Coronary artery (tissue), 2 donors: ENCODE measurements at regions not wholly inside any gene's neighbourhood (a gene's known extent, or its start where the extent isn't known, plus 50 kb on each side); places are given as distances from the start of the nearest gene placed in this dataset.

Experiments used
- DNase-seq: peaks from one replicate; pipeline ENCODE4 v3.0.0-alpha.2; 2017; ENCODE audit warnings: low spot score
- H3K27ac ChIP-seq, 2 donors: fragments of 200-600 bp; sonication (generic); one replicate each; pipeline ENCODE4 v1.5.1; 2016 to 2019
- H3K4me3 ChIP-seq: fragments of 200-600 bp; sonication (generic); 2 replicates; pipeline ENCODE4 v1.5.1; 2016; ENCODE audit warnings: mild to moderate bottlenecking, moderate library complexity
- TF ChIP-seq, protein P1 (sequence below): fragments of 200-600 bp; sonication (generic); IDR thresholded peaks from one replicate; pipeline ENCODE4 v1.5.1; 2019; ENCODE audit warnings: antibody characterized with exemption

DNA sequence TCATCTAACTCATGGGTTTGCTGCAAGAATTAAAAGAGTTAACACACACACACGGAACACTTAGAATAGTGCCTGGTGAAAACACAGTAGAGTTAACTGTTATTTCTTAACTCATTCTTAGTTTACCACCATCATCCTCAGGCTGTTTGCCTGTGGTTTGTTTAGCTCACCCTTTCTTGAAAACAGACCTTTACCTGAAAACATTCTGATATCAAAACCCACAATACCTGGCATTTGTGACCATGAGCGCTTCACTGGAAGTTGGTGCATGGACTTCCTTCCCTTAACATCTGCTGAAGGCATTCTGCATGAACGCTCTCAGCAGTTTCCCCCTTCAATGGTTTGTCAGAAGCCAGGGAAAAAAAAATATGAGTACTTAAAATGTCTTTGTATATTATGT lies 256.0 kb downstream of the ETS1 start:
- Histone ChIP-seq H3K4me3 (no peak overlapping the region), H3K27ac (no peak overlapping the region)
- no peak for DNase-seq
- TF ChIP-seq, protein P1, sequence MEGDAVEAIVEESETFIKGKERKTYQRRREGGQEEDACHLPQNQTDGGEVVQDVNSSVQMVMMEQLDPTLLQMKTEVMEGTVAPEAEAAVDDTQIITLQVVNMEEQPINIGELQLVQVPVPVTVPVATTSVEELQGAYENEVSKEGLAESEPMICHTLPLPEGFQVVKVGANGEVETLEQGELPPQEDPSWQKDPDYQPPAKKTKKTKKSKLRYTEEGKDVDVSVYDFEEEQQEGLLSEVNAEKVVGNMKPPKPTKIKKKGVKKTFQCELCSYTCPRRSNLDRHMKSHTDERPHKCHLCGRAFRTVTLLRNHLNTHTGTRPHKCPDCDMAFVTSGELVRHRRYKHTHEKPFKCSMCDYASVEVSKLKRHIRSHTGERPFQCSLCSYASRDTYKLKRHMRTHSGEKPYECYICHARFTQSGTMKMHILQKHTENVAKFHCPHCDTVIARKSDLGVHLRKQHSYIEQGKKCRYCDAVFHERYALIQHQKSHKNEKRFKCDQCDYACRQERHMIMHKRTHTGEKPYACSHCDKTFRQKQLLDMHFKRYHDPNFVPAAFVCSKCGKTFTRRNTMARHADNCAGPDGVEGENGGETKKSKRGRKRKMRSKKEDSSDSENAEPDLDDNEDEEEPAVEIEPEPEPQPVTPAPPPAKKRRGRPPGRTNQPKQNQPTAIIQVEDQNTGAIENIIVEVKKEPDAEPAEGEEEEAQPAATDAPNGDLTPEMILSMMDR = no peak

GRCh38 chr11:128330203-128330602 lies 257.2 kb downstream of the ETS1 start:
- TF ChIP-seq, protein P1 = no peak
- no peak for DNase-seq
- no peak overlapping the region for H3K4me3 ChIP-seq
- peak overlapping the region in 1 of 2 donors; percentile 15 for H3K27ac ChIP-seq

- Histone ChIP-seq H3K27ac (peak overlapping the region in 1 of 2 donors; percentile 50), H3K4me3 (no peak overlapping the region)
- no peak for DNase-seq
- TF ChIP-seq, protein P1 = no peak
Observed at GRCh38 chr11:128328955-128329551, 258.3 kb downstream of the ETS1 start.

GRCh38 chr11:128327274-128327673 lies 260.1 kb downstream of the ETS1 start:
- DNase-seq = no peak
- TF ChIP-seq, protein P1 = no peak
- no peak overlapping the region for H3K4me3 ChIP-seq
- H3K27ac ChIP-seq = no peak overlapping the region

- TF ChIP-seq, protein P1 = no peak
- Histone ChIP-seq H3K4me3 (no peak overlapping the region), H3K27ac (no peak overlapping the region)
- DNase-seq = no peak
Observed at GRCh38 chr11:128326791-128327190, 260.6 kb downstream of the ETS1 start.

DNA sequence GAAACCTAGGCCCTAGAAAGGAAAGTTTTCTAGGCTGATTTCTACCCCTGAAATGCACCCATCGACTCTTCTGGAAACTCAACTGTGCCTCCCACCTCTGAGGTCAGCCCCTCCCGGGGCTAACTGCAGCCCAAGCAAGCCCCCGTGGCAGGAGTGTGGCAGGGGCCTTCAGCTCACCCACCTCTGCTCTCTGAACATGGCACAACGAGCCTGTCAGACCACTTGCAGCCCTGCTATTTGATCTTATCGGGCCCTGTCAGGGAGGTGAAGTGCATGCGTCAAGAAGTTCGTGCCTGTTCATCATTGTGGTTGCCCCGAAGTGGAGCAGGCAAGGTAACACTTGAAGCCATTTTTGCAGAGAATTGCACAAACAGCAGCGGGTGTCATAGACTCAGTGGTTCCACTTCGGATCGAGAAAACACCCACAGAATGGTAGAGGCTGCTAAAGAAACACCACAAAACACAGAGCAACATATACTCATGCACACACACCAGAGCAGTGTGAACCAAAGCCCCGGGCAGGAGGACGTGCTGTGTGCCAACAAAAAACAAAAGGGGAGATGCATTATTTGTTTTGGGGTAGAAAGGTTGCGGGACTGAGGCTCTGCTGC lies 262.7 kb downstream of the ETS1 start:
- no peak overlapping the region for H3K4me3 ChIP-seq

More for the DNA sequence above, 262.7 kb downstream of the ETS1 start:
- TF ChIP-seq, protein P1 = no peak
- no peak overlapping the region for H3K27ac ChIP-seq
- DNase-seq = no peak
